Activated CD4-positive, alpha-beta T cell treated with anti-CD3 and anti-CD28 coated beads, Interleukin-2, amount 10 ng/mL, durations not matched to agents 24 days and 14 days (primary cell): ENCODE measurements at regions not wholly inside any gene's neighbourhood (a gene's known extent, or its start where the extent isn't known, plus 50 kb on each side); places are given as distances from the start of the nearest gene placed in this dataset.

Experiments
- DNase-seq: peaks from one replicate; pipeline ENCODE4 v3.0.0; 2022
- H3K27ac Mint-ChIP-seq: one replicate; pipeline ENCODE4 v1.8.0; 2022; ENCODE audit warnings: mild to moderate bottlenecking, mixed read lengths
- H3K27me3 Mint-ChIP-seq: one replicate; pipeline ENCODE4 v1.8.0; 2022; ENCODE audit warnings: mixed read lengths
- H3K36me3 Mint-ChIP-seq: one replicate; pipeline ENCODE4 v1.8.0; 2022; ENCODE audit warnings: low read depth, mild to moderate bottlenecking, mixed read lengths
- H3K4me1 Mint-ChIP-seq: one replicate; pipeline ENCODE4 v1.8.0; 2021; ENCODE audit warnings: mixed read lengths
- H3K4me3 Mint-ChIP-seq: one replicate; pipeline ENCODE4 v1.8.0; 2022; ENCODE audit warnings: mild to moderate bottlenecking, moderate library complexity, mixed read lengths
- H3K9me3 Mint-ChIP-seq: one replicate; pipeline ENCODE4 v1.8.0; 2021; ENCODE audit warnings: mixed read lengths
- intact Hi-C: fragments of 100-400 bp; cut with micrococcal nuclease; formaldehyde crosslinking; loops from one replicate; pipeline ENCODE4 v1.15.1; 2023

DNA sequence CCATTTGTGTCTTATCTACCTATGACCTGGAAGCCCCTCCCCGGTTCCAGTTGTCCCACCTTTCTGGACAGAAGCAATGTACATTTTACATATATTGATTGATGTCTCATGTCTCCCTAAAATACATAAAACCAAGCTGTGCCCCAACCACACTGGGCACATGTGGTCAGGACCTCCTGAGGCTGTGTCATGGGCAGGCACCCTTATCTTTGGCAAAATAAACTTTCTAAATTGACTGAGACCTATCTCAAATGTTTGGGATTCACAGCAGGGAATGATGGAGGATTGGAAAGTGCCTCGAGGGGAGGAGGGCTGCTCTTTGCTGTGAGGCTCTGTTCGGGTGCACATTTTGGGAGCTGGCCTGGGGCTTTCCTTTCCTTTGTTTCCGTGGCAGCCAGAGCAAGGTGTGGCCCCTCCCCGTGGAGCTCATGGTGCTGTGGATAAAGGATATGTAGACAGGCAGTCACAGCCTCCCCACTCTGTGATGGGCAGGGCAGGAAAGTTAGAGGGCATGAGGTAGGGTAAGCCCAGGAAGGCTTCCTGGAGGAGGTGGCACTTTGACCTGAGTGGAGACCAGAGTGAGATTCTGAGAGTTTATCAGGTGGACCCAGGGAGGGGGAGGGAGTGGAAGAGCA is 615.6 kb downstream of the TBC1D22A start:
- Mint-ChIP-seq H3K27ac (no peak overlapping the region), H3K36me3 (peaks cover 4% of the 10 kb centered on the region), H3K4me1 (peaks cover 2% of the 10 kb centered on the region), H3K9me3 (peaks cover 11% of the 10 kb centered on the region), H3K4me3 (no peak overlapping the region), H3K27me3 (no peaks in the 10 kb centered on the region)
- intact Hi-C loops = no loop called here
- no peak for DNase-seq

DNA sequence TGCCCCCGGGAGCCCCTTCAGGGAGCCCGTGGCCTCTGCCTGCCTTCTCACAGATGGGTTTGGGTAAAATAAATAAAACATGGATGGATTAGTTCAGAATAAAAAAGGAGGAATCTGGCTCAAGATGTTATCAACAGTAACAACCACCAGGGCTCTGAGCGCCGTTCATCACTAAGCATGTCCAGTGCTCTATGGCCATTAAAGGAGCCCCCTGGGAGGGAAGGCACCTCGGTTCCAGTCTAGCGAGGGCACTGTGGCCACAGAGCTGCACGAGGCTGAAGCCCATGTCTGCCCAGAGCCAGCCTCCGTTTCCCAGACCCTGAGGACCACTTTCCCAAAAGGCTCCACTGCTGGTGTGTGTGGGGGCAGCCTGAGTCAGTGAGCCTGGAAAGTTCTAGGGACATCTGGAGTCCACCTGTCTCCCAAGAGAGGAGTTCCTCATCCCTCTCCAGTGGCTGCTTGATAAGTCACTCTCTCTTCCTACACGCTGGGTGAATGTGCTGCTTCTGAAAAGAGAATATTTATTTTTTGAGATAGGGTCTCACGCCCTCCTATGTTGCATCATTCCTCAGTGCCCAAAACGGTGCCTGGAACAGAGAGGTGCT is 614.6 kb downstream of the TBC1D22A start:
- Mint-ChIP-seq H3K4me1 (peaks cover 2% of the 10 kb centered on the region), H3K36me3 (peaks cover 4% of the 10 kb centered on the region), H3K9me3 (peaks cover 11% of the 10 kb centered on the region), H3K4me3 (no peak overlapping the region), H3K27ac (no peak overlapping the region), H3K27me3 (no peaks in the 10 kb centered on the region)
- no peak for DNase-seq
- intact Hi-C loops = no loop called here

DNA sequence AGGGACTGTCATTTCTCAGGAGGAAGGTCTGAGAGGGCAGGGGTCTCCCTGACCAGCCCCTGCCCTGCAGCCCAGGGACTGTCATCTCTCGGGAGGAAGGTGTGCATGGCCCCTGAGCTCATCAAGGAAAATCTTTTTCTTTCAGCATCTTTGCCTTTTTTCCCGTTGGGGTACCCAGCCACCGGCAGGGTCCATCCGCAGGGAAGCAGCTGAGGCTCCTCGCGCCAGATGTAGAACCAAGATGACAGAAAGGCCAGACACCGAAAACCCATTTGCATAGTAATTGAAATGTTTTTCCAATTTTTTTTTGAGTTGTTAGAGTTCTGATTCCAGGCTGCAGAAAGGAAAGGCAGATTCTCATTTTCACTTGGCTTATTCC is 613.9 kb downstream of the TBC1D22A start:
- intact Hi-C loops = no loop called here

DNA sequence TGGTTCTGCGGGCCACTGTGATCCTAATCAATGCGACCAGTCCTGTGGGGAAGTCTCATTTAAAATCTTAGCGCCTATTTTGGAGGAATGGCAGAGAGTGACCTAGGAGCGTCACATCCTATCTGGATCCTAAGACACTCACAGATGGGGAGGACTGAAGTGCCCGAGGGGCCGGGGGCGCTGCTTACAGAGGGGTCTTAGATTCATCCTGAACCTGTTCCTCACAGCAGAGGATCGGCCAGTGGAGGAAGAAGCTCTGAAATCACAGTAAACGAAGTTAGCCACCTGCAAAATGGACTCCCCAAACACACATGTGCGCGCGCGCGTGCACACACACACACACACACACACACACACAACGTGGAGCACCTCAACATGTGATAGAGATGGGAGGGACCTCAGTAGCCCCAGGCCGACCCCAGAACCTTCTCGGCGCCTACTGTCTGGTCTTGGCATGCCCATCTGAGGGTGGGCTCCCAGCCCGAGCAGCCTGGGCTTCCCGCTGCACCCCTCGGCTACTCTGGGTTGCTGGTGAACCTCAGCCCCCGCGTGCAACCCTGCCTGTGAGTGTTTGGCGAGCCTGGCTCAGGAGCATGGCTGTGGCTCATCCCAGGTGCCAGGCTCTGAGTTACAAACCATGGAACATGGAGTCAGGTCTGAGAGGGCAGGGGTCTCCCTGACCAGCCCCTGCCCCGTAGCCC is 613.3 kb downstream of the TBC1D22A start:
- H3K4me3 Mint-ChIP-seq = no peak overlapping the region

More for the DNA sequence above, 613.9 kb downstream of the TBC1D22A start:
- DNase-seq = no peak
- Mint-ChIP-seq H3K9me3 (peaks cover 11% of the 10 kb centered on the region), H3K4me1 (peaks cover 2% of the 10 kb centered on the region), H3K27ac (no peak overlapping the region), H3K4me3 (no peak overlapping the region), H3K27me3 (no peaks in the 10 kb centered on the region), H3K36me3 (peaks cover 4% of the 10 kb centered on the region)

DNA sequence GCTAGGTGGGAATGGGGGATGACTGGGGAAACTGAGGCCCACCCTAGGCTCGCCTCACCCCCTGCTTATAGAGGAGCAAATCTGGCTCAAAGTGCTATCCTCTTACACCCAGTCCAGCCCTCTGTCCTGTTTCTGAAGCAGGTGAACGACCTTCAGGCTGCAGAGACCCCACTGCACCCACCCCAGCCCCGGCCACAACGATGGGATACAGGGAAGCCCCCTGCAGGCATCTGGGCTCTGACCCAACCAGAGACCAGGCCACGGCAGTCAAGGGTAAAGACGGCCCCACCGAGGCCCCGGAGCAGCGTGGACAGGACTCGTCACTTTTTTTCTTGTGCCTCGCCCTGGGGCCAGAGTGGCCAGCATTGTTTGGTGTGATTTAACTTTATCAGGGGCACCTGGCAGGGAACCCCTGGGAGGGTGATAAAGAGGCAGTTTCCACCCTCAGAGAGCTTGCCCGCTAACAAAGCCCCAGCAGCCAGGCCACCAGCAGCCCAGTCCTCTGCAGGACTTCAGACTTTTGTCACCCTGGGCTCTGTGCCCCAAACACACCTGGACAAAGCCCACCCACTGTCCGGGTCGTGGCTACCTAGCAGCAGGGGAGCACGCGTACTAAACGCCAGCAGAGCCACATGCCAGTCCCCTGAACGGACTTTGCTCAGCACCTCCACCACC is 612.6 kb downstream of the TBC1D22A start:
- no peak overlapping the region for H3K4me3 Mint-ChIP-seq
- no peak for DNase-seq
- peaks cover 11% of the 10 kb centered on the region for H3K9me3 Mint-ChIP-seq
- H3K27ac Mint-ChIP-seq = no peak overlapping the region
- intact Hi-C loops = no loop called here
- H3K36me3 Mint-ChIP-seq = peaks cover 4% of the 10 kb centered on the region
- no peaks in the 10 kb centered on the region for H3K27me3 Mint-ChIP-seq
- H3K4me1 Mint-ChIP-seq = peaks cover 2% of the 10 kb centered on the region

More for the DNA sequence above, 613.3 kb downstream of the TBC1D22A start:
- Mint-ChIP-seq H3K27me3 (no peaks in the 10 kb centered on the region), H3K4me1 (peaks cover 2% of the 10 kb centered on the region), H3K36me3 (peaks cover 4% of the 10 kb centered on the region), H3K27ac (no peak overlapping the region), H3K9me3 (peaks cover 11% of the 10 kb centered on the region)
- intact Hi-C loops = no loop called here
- no peak for DNase-seq

DNA sequence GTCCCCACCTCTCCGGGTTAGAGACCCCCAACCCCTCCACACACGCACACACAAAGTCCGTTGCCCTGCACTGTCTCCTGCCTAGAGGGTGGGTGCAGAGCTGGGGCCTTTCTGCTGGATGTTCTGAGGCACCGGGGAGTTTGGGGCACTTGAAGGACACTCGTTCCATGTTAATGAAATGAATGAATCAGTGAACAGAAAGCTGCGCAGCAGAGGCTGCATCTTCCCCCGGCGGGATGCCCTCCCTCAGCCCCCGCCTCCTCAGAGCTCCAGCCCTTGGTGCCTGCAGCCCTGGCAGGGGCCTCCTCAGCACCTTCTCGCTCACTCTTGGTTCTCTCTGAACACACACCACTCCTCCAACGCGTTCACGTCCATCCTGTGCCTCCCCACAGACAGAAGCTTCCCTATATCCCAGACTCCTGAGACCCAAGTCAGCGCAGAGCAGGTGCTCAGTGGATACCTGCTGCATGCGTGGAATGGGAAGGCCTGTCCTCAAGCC is 611.9 kb downstream of the TBC1D22A start:
- intact Hi-C loops = no loop called here
- H3K4me3 Mint-ChIP-seq = no peak overlapping the region
- peaks cover 2% of the 10 kb centered on the region for H3K4me1 Mint-ChIP-seq
- no peak overlapping the region for H3K27ac Mint-ChIP-seq
- peaks cover 11% of the 10 kb centered on the region for H3K9me3 Mint-ChIP-seq
- no peaks in the 10 kb centered on the region for H3K27me3 Mint-ChIP-seq
- peaks cover 4% of the 10 kb centered on the region for H3K36me3 Mint-ChIP-seq
- DNase-seq = no peak

DNA sequence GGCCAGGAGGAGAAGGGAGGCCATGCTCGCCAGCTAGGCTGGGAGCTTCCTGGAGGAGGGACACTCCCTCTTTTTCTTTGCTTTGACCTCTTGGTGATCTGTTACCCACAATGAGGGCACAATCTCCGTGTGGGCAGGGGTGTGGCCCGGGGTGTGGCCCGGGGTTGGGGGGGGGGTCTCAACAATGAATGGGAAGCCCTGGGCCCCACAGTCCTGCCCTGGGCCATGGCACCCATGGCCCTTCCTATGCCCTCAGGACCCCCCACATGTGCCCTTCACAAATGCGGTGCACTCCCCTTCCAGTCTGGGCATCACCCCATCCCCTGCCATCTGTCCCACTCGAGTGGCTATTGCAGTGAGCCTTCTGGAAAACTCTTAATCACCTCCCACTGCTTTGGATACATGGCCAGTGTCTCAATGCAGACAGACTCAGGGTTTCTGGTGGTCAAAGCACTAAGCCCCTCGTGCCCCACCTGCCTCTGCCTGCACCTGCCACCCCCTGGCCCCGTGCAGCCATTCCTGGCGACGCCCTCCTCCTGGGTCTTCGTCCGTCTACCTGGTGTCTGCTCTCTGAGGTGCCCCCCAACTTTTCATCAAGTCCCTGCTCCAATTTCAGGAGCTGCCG is 611.3 kb downstream of the TBC1D22A start:
- intact Hi-C loops = no loop called here
- no peak overlapping the region for H3K4me3 Mint-ChIP-seq
- H3K9me3 Mint-ChIP-seq = peaks cover 10% of the 10 kb centered on the region
- DNase-seq = no peak
- H3K27ac Mint-ChIP-seq = no peak overlapping the region
- H3K36me3 Mint-ChIP-seq = peaks cover 3% of the 10 kb centered on the region
- peaks cover 1% of the 10 kb centered on the region for H3K4me1 Mint-ChIP-seq
- H3K27me3 Mint-ChIP-seq = no peaks in the 10 kb centered on the region

DNA sequence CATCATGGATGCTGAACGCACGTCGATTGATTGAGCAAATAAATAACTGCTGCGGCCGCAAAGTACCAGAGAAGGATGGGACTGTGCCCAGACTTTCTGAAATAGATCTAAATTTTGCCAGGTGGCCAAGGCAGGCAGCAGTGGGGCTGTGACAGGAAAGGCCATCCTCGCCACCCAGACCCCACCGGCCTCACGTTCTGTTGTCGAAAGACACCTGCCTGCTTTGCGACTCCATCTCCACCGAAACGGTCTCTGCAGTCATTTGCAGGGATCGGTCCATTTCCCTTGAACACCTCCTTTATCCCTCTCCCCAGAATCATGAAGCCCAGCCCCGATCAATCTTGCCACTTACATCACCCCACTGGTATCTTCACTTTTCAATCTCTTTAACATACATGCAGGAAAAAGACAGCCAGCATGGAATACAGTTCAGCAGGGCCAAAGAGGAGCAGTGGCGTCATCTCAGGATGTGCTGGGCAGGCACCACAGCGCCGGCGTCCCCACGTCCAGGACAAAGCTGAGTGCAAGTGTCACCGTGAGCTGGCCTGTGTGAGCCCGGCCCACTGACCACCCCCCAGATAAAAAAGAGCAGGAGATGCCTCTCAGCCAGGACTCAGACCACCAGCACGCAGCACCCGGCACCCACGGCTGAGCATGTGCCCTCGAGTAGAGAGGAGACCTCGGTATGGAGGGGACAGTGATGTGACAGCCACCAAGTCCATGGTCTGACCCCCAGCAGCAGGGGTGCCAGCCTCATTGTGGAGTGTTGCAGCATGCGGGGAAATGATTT is 610.3 kb downstream of the TBC1D22A start:
- no peak overlapping the region for H3K4me3 Mint-ChIP-seq
- no peak for DNase-seq
- H3K9me3 Mint-ChIP-seq = peaks cover under 1% of the 10 kb centered on the region
- H3K27me3 Mint-ChIP-seq = no peaks in the 10 kb centered on the region
- H3K4me1 Mint-ChIP-seq = no peaks in the 10 kb centered on the region
- no peaks in the 10 kb centered on the region for H3K36me3 Mint-ChIP-seq
- intact Hi-C loops = no loop called here
- H3K27ac Mint-ChIP-seq = no peak overlapping the region

DNA sequence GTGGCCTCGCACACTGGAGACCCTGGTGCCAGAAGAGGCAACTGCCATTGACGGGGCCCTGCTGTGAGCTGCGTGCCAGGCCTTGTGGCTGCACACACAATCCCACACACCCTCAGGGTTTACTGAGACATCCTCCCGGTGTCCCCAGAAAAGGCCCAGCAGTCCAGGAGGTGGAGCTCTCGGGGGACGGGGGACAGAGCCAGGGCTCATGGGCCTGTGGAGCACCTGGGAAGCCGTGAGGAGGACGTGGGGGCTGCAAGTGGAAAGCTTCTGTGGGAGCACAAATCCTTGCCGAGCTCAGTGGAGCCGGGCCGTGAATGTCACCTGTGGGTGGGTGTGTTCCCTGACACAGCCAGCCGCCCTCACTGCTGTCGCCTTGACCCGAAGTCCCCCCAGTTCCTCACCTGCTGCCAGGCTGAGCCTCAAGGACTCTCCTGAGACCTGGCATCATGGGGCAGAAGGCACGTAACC is 609.7 kb downstream of the TBC1D22A start:
- H3K27me3 Mint-ChIP-seq = no peaks in the 10 kb centered on the region
- intact Hi-C loops = no loop called here
- H3K4me3 Mint-ChIP-seq = no peak overlapping the region
- no peaks in the 10 kb centered on the region for H3K36me3 Mint-ChIP-seq
- no peaks in the 10 kb centered on the region for H3K9me3 Mint-ChIP-seq
- H3K4me1 Mint-ChIP-seq = no peaks in the 10 kb centered on the region
- no peak overlapping the region for H3K27ac Mint-ChIP-seq
- DNase-seq = no peak

DNA sequence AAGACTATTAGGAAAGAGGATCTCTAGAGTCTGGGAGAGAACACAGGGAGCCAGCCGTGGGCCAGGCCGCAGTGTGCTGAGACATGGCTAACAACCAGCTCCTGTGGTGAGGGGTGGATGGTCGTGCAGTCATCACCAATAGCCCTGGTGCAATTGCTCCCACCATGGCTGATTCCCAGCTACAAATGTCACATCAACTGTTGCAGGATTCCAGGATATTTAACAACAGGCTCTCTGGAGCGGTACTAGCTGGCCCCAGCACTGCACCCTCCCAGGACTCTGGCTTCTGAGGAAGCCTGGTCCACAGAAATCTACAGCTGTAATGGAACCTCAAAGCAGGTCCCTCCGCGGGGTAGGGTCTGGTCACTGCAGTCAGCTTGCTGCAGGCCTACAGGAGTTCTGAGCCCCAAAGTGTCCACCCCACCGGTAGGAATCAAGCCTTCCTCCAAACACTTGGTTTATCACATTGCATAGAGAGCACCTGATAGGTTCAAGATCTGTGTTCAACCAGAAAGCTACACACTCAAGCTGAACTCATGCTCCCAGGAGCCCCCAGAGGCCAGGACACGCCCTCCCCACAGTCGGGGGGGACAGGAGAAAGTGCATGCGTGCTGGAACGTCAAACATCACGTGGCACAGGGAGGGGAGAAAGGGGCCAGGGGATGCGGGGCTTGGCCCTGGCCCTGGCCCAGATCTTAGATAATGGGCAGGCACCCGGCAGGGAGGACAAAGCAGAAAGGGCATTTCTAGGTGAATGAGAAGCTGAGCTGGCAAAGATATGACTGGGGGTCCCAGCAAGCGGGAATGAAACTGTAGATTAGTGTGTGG is 609.0 kb downstream of the TBC1D22A start:
- Mint-ChIP-seq H3K4me3 (no peak overlapping the region), H3K27me3 (no peaks in the 10 kb centered on the region), H3K4me1 (no peaks in the 10 kb centered on the region), H3K9me3 (no peaks in the 10 kb centered on the region), H3K36me3 (no peaks in the 10 kb centered on the region), H3K27ac (no peak overlapping the region)
- intact Hi-C loops = no loop called here
- no peak for DNase-seq

DNA sequence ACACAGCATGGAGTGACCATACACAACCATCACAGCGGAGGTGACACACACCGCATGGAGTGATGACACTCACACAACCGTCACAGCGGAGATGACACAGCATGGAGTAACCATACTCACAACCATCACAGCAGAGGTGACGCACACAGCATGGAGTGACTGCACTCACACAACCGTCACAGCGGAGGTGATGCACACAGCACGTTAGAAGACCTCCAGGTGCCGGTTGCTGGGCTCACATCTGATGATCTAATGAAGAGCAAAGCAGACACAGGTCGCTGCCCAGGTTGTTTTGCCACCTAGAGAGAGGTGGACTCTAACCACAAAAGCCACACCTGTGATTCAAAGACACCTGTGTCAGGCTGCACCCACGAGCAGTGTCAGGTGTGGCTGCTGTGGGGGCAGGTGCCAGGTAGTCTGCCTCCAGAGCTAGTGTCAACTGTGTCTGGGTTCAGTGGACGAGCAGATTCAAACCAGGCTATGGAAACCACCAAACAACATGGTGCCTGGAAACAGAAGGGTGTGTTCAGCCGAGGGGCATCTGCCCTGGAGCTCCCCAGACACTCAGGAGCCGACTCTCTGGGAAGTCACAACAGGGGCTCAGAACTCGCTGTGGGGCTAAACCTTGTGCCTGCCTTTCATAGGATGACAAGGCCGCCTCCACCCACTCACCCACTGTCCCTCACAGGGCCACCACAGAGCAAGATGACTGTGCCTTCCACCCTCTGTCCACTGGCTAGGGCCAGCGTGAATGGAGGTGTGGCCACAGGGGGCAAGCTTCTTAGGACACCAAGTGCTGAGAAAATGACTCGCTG is 608.2 kb downstream of the TBC1D22A start:
- no peak for DNase-seq
- Mint-ChIP-seq H3K9me3 (no peaks in the 10 kb centered on the region), H3K27ac (no peak overlapping the region), H3K4me3 (no peak overlapping the region), H3K36me3 (no peaks in the 10 kb centered on the region), H3K4me1 (no peaks in the 10 kb centered on the region), H3K27me3 (no peaks in the 10 kb centered on the region)
- intact Hi-C loops = no loop called here
